ENCODE measurements at regions not wholly inside any gene's neighbourhood (a gene's known extent, or its start where the extent isn't known, plus 50 kb on each side); places are given as distances from the start of the nearest gene placed in this dataset.

DNA sequence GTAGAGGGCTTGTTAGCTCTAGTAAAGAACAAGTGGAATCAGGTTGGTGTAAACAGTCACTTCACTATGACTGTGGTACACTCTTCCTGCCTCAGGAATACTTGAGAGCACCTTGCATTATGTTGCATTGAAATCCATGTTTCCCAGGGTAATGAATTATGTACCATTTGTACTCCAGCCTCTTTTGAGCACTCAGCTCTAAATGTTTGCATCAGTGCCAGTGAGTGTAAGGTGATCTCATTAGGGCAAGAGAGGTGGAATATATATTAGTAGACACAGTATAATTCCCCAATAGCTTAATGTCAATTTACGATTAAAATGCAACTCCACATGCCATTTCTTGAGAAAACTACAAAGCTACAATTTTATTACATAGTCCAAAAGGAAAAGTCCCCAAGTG lies 319.6 kb upstream of the POU3F2 start:
- DNase-seq (ENCODE audit: extremely low read depth, low read depth), result no peak
- TF ChIP-seq, protein P1, sequence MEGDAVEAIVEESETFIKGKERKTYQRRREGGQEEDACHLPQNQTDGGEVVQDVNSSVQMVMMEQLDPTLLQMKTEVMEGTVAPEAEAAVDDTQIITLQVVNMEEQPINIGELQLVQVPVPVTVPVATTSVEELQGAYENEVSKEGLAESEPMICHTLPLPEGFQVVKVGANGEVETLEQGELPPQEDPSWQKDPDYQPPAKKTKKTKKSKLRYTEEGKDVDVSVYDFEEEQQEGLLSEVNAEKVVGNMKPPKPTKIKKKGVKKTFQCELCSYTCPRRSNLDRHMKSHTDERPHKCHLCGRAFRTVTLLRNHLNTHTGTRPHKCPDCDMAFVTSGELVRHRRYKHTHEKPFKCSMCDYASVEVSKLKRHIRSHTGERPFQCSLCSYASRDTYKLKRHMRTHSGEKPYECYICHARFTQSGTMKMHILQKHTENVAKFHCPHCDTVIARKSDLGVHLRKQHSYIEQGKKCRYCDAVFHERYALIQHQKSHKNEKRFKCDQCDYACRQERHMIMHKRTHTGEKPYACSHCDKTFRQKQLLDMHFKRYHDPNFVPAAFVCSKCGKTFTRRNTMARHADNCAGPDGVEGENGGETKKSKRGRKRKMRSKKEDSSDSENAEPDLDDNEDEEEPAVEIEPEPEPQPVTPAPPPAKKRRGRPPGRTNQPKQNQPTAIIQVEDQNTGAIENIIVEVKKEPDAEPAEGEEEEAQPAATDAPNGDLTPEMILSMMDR (IDR thresholded peaks at IDR 0.05; ENCODE audit: low read depth, low read length, missing control alignments), result no peak
- H3K4me3 ChIP-seq (replicated peaks; ENCODE audit: low read depth, low read length), result no peak overlapping the region

DNA sequence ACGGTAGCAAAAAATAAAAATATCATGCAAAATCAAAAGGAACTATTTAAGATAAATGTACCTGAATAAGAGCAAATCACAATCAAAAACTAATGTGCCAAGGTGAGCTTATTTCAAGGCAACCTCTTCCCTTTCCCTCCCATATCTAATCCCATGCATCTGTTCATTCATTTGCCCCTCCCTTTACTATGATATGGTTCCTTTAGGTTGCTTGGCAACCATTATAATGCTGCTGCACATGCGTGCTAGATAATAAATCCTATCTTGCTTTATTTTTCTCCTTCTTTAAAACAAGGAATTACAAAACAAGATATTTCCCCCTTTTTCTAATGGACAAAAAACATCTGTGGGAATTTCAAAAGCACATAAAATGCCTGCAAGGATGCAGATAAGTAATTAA lies 318.2 kb upstream of the POU3F2 start:
- no peak overlapping the region for H3K4me3 ChIP-seq (replicated peaks; ENCODE audit: low read depth, low read length)
- TF ChIP-seq, protein P1 (IDR thresholded peaks at IDR 0.05; ENCODE audit: low read depth, low read length, missing control alignments), result no peak
- DNase-seq (ENCODE audit: extremely low read depth, low read depth), result no peak

DNA sequence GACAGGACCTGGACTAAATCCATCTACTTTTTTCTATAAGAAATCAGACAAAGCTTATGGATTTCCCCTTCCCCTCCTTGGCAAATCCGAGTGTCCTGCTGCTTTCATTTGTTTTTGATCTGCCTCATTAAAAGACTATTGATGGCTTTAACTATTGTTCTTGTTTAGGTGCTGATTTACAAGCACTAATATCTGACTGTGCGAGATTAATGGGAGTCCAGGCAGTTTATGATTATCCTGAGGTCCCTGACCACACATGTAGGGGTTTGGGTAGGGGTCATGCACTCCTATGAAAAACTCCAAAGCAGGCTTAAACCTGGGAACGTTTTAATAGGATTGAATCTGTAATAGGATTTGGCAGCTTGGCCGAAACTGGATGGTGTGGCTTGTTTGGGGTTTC lies 317.5 kb upstream of the POU3F2 start:
- DNase-seq (ENCODE audit: extremely low read depth, low read depth), result no peak
- TF ChIP-seq, protein P1 (IDR thresholded peaks at IDR 0.05; ENCODE audit: low read depth, low read length, missing control alignments), result no peak

DNA sequence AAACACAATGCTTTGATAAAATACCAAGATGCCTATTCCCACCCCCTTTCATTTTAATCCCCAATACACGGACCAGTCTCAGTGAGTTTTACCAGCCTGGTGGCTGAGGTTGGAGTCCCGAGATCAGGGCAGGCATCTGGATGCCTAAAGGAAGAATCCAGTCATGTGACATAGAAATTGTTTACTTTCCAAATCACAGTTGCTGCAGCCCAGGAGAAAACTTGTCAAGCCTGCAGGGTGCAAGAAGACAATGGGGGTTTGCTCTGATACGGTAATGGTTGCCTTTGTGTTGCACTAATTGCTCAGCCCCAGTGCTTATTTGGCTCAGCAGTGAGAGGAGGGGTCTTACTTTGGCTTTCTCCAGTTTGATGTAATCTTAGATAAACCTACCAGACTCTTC lies 308.5 kb upstream of the POU3F2 start:
- no peak for DNase-seq (ENCODE audit: extremely low read depth, low read depth)
- no peak overlapping the region for H3K4me3 ChIP-seq (replicated peaks; ENCODE audit: low read depth, low read length)
- TF ChIP-seq, protein P1 (IDR thresholded peaks at IDR 0.05; ENCODE audit: low read depth, low read length, missing control alignments), result no peak

More for the DNA sequence above, 317.5 kb upstream of the POU3F2 start:
- H3K4me3 ChIP-seq (replicated peaks; ENCODE audit: low read depth, low read length), result no peak overlapping the region

DNA sequence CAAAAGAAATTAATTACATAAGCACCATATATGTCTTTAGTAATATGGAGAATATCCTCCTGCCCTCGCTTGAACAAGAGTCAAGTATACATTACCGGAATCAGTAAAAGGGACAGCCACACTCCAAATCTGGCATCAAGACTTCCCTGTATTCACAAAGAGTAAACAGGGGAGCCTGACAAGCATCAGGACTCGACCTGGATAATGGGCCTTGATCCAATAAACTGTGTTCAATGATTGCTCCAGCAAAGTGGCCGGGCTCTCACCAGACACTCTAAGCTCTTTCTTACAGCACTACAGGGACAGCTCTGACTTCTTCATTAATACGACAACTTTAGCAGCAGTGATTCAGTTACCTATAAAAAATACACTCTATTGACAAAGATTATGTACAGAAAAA lies 307.9 kb upstream of the POU3F2 start:
- TF ChIP-seq, protein P1 (IDR thresholded peaks at IDR 0.05; ENCODE audit: low read depth, low read length, missing control alignments), result no peak
- no peak overlapping the region for H3K4me3 ChIP-seq (replicated peaks; ENCODE audit: low read depth, low read length)
- no peak for DNase-seq (ENCODE audit: extremely low read depth, low read depth)

DNA sequence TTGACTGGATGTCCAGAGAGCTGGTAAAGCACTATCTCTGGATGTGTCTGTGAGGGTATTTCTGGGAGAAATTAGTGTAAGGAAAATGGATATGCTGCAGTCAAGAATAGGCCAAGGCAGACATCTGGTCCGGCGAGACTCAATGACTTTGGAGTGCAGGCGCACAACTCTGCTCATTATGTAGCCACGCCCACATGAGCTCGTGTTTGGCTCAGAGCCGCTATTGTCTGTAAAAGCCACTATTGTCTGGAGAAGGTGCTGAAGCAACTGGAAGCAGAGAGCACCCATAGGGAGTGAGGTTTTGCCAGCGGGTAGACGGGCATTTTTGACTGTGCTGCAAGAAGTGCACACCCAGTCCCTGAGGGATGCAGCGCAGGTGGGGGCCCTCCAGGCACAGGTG lies 305.0 kb upstream of the POU3F2 start:
- TF ChIP-seq, protein P1 (IDR thresholded peaks at IDR 0.05; ENCODE audit: low read depth, low read length, missing control alignments), result no peak
- H3K4me3 ChIP-seq (replicated peaks; ENCODE audit: low read depth, low read length), result no peak overlapping the region
- no peak for DNase-seq (ENCODE audit: extremely low read depth, low read depth)

DNA sequence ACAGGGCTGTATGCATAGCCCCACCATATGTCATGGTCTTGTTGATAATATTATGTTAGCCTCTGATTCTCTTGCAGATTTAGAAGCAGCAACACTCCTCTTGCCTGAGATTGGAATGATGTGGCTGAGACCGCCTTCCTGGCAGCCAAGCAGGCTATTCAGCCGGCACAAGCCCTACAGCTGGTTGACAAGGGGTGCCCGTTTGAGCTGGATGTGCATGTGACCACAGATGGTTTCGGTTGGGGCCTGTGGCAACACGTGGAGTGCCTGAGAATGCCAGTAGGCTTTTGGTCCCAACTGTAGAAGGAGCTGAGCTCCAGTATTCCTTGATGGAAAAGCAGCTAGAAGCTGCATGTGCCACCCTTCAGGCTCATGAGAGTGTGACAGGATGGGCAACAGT lies 303.6 kb upstream of the POU3F2 start:
- no peak for DNase-seq (ENCODE audit: extremely low read depth, low read depth)
- TF ChIP-seq, protein P1 (IDR thresholded peaks at IDR 0.05; ENCODE audit: low read depth, low read length, missing control alignments), result no peak
- H3K4me3 ChIP-seq (replicated peaks; ENCODE audit: low read depth, low read length), result no peak overlapping the region
